ENCODE measurements at regions not wholly inside any gene's neighbourhood (a gene's known extent, or its start where the extent isn't known, plus 50 kb on each side); places are given as distances from the start of the nearest gene placed in this dataset.
"Not testable (repeated sequence)": the region's sequence is repeated elsewhere in the genome, so short reads cannot be mapped to it uniquely, and the experiment has no call there.

GRCh38 chr12:89826468-89826867, 117.8 kb upstream of the ATP2B1 start:
- TF ChIP-seq CTCF (conservative IDR thresholded peaks at IDR 0.05) = no peak

GRCh38 chr12:89825591-89826449, 117.2 kb upstream of the ATP2B1 start:
- no peak for TF ChIP-seq CTCF (conservative IDR thresholded peaks at IDR 0.05)
- H3K27ac ChIP-seq = 0 out of 2 replicates have a peak overlapping the region, but pooled peaks have one; percentile 0

More at GRCh38 chr12:89826468-89826867, 117.8 kb upstream of the ATP2B1 start:
- no peak overlapping the region for H3K27ac ChIP-seq

- H3K27ac ChIP-seq = no peak overlapping the region
- no peak for TF ChIP-seq CTCF (conservative IDR thresholded peaks at IDR 0.05)
Observed at GRCh38 chr12:89824822-89825221, 116.2 kb upstream of the ATP2B1 start.

GRCh38 chr12:89822992-89823391, 114.4 kb upstream of the ATP2B1 start:
- H3K27ac ChIP-seq = not testable (repeated sequence)

GRCh38 chr12:89821896-89822295, 113.3 kb upstream of the ATP2B1 start:
- H3K27ac ChIP-seq = no peak overlapping the region
- no peak for TF ChIP-seq CTCF (conservative IDR thresholded peaks at IDR 0.05)

- no peak overlapping the region for H3K27ac ChIP-seq
- no peak for TF ChIP-seq CTCF (conservative IDR thresholded peaks at IDR 0.05)
Observed at GRCh38 chr12:89817501-89818226, 109.0 kb upstream of the ATP2B1 start.

- TF ChIP-seq CTCF (conservative IDR thresholded peaks at IDR 0.05) = no peak
- no peak overlapping the region for H3K27ac ChIP-seq
Observed at GRCh38 chr12:89815225-89815624, 106.6 kb upstream of the ATP2B1 start.

- TF ChIP-seq CTCF (conservative IDR thresholded peaks at IDR 0.05) = no peak
- no peak overlapping the region for H3K27ac ChIP-seq
Observed at GRCh38 chr12:89803412-89803811, 94.8 kb upstream of the ATP2B1 start.

Data from VCaP (cell line).